ENCODE measurements at regions not wholly inside any gene's neighbourhood (a gene's known extent, or its start where the extent isn't known, plus 50 kb on each side); places are given as distances from the start of the nearest gene placed in this dataset.

GRCh38 chr9:73370053-73370452 is 218.4 kb downstream of the ANXA1 start:
- TF ChIP-seq CTCF (IDR thresholded peaks at IDR 0.05; ENCODE audit: extremely low read depth in 1 of 2, insufficient read depth in 1 of 2, low read depth in 1 of 2, low read length in 2 of 2) (no peak), POLR2A (IDR thresholded peaks at IDR 0.05; ENCODE audit: low read depth, low read length) (no peak), POLR2AphosphoS5 (IDR thresholded peaks at IDR 0.05; ENCODE audit: insufficient read depth, low read depth, low read length) (no peak)

Data from endothelial cell of umbilical vein (primary cell).